ENCODE measurements at regions not wholly inside any gene's neighbourhood (a gene's known extent, or its start where the extent isn't known, plus 50 kb on each side); places are given as distances from the start of the nearest gene placed in this dataset.

DNA sequence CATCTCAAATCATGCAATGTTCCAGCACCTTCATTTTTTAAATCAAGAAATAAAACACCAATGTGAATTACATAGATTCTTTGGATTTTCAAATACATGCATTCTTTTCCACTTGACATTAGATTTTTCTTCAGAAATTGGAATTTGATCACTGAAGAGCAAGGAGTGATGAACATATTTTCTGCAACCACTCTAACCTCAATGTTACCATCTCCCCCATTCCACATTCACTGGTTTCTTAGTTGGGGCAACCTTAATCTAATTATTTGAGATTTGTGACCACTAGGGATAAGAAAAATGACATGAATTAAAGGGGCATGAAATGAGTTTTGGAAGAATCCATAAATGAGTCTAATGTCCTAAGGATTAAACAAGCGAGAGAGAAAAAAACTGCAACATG is 168.7 kb upstream of the NR5A2 start:
- no peak for TF ChIP-seq TOX (CRISPR knock-in tag; IDR thresholded peaks at IDR 0.05; ENCODE audit: borderline replicate concordance)
- no peak for TF ChIP-seq TCF4 (CRISPR knock-in tag; IDR thresholded peaks at IDR 0.05; ENCODE audit: borderline replicate concordance)
- TF ChIP-seq ZNF8 (CRISPR knock-in tag; IDR thresholded peaks at IDR 0.05) = no peak
- no peak for TF ChIP-seq GLIS3 (CRISPR knock-in tag; IDR thresholded peaks at IDR 0.05)
- no peak for TF ChIP-seq ZFP3 (CRISPR knock-in tag; IDR thresholded peaks at IDR 0.05)
- no peak for TF ChIP-seq ARNTL (CRISPR knock-in tag; IDR thresholded peaks at IDR 0.05; ENCODE audit: borderline replicate concordance, low read depth)
- TF ChIP-seq, protein P1, sequence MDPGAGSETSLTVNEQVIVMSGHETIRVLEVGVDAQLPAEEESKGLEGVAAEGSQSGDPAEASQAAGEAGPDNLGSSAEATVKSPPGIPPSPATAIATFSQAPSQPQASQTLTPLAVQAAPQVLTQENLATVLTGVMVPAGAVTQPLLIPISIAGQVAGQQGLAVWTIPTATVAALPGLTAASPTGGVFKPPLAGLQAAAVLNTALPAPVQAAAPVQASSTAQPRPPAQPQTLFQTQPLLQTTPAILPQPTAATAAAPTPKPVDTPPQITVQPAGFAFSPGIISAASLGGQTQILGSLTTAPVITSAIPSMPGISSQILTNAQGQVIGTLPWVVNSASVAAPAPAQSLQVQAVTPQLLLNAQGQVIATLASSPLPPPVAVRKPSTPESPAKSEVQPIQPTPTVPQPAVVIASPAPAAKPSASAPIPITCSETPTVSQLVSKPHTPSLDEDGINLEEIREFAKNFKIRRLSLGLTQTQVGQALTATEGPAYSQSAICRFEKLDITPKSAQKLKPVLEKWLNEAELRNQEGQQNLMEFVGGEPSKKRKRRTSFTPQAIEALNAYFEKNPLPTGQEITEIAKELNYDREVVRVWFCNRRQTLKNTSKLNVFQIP (CRISPR knock-in tag; IDR thresholded peaks at IDR 0.05; ENCODE audit: borderline replicate concordance, low read depth) = no peak
- TF ChIP-seq CSDC2 (CRISPR knock-in tag; IDR thresholded peaks at IDR 0.05) = no peak
- TF ChIP-seq ZNF70 (CRISPR knock-in tag; IDR thresholded peaks at IDR 0.05) = no peak
- no peak for ATAC-seq

DNA sequence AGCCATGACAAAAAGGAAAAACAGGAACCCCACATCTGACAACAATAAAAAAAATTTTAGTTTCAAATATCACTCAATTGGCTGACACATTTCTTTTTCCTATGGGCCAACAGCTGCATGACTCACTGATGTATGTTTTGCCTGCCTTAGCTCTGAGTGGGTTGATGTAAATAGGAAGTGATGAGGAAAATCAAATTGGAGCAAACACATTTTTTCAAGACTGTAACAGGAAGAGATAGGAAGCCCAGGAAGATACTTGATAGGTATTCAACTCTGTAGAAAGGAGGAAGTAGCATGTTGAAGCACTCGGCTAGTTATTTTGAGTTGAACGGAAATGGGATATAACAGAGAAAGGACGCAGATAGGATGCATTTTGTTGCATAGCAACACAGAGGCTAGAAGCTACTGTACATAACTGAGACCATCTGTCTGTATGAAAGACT is 168.0 kb upstream of the NR5A2 start:
- TF ChIP-seq TOX (CRISPR knock-in tag; IDR thresholded peaks at IDR 0.05; ENCODE audit: borderline replicate concordance) (peak; percentile 22; the same call in 1 of the 2 replicates), ZC3H10 (CRISPR knock-in tag; IDR thresholded peaks at IDR 0.05) (no peak)
- ATAC-seq = peak; percentile 90

DNA sequence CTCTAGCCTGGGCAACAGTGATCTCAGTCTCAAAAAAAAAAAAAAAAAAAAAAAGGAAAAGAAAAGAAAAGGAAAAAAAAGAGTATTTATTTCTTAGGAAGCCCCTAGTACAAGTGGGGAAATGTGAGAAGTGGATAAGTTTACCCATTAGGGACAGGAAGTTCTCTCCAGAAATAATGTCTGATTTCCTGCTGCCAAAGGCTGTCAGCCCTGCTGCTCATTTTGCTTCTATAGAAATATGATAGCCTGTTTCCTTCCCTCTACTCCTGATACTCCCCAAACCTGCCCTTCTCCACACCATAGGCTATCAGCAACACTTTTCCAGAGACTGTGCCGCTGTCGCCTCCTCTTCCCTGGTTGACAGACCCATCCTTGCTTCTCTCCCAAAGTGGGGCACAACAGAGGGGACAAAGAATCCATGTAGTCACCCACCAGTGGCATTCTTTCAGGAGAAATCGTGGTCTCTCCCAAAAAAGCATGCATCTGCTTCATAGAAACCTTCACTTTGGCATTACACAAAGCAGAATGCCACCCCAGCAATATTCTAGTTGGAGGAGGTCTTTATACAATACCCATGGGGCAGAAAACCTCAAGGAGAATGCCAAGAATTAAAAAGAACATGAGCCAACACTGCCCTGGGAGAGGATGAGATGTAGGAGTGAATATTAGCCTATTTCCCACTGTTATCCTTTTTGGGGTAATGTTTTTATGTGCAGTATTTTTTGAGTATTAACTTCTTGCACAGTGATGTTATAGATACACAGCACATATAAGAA is 166.3 kb upstream of the NR5A2 start:
- no peak for ATAC-seq
- TF ChIP-seq ZNF8 (CRISPR knock-in tag; IDR thresholded peaks at IDR 0.05) = no peak
- no peak for TF ChIP-seq BACH2 (CRISPR knock-in tag; IDR thresholded peaks at IDR 0.05; ENCODE audit: borderline replicate concordance)
- no peak for TF ChIP-seq ARNTL (CRISPR knock-in tag; IDR thresholded peaks at IDR 0.05; ENCODE audit: borderline replicate concordance, low read depth)
- TF ChIP-seq, protein P2, sequence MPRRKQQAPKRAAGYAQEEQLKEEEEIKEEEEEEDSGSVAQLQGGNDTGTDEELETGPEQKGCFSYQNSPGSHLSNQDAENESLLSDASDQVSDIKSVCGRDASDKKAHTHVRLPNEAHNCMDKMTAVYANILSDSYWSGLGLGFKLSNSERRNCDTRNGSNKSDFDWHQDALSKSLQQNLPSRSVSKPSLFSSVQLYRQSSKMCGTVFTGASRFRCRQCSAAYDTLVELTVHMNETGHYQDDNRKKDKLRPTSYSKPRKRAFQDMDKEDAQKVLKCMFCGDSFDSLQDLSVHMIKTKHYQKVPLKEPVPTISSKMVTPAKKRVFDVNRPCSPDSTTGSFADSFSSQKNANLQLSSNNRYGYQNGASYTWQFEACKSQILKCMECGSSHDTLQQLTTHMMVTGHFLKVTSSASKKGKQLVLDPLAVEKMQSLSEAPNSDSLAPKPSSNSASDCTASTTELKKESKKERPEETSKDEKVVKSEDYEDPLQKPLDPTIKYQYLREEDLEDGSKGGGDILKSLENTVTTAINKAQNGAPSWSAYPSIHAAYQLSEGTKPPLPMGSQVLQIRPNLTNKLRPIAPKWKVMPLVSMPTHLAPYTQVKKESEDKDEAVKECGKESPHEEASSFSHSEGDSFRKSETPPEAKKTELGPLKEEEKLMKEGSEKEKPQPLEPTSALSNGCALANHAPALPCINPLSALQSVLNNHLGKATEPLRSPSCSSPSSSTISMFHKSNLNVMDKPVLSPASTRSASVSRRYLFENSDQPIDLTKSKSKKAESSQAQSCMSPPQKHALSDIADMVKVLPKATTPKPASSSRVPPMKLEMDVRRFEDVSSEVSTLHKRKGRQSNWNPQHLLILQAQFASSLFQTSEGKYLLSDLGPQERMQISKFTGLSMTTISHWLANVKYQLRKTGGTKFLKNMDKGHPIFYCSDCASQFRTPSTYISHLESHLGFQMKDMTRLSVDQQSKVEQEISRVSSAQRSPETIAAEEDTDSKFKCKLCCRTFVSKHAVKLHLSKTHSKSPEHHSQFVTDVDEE (CRISPR knock-in tag; IDR thresholded peaks at IDR 0.05) = no peak
- TF ChIP-seq PPARA (CRISPR knock-in tag; IDR thresholded peaks at IDR 0.05; ENCODE audit: borderline replicate concordance) = no peak
- TF ChIP-seq ESRRG (CRISPR knock-in tag; IDR thresholded peaks at IDR 0.05) = no peak
- no peak for TF ChIP-seq OSR1 (CRISPR knock-in tag; IDR thresholded peaks at IDR 0.05)
- no peak for TF ChIP-seq CSDC2 (CRISPR knock-in tag; IDR thresholded peaks at IDR 0.05)

DNA sequence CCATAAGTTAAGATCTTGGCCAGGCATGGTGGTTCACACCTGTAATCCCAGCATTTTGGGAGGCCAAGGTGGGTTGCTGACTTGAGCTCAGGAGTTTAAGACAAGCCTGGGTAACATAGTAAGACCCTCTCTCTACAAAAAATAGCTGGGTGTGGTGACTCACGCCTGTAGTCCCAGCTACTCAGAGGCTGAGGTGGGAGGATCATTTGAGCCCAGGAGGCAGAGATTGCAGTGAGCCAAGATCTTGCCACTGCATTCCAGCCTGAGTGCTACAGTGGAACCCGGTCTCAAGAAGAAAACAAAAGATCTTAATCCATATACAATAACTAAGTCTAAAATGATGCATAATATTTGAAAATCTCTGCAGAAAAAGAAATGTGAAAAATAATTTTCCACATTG is 165.5 kb upstream of the NR5A2 start:
- TF ChIP-seq TCF4 (CRISPR knock-in tag; IDR thresholded peaks at IDR 0.05; ENCODE audit: borderline replicate concordance) (no peak), ZFP30 (CRISPR knock-in tag; IDR thresholded peaks at IDR 0.05) (no peak), ARNTL (CRISPR knock-in tag; IDR thresholded peaks at IDR 0.05; ENCODE audit: borderline replicate concordance, low read depth) (no peak), ZFP3 (CRISPR knock-in tag; IDR thresholded peaks at IDR 0.05) (no peak), BACH2 (CRISPR knock-in tag; IDR thresholded peaks at IDR 0.05; ENCODE audit: borderline replicate concordance) (no peak), ISL1 (CRISPR knock-in tag; IDR thresholded peaks at IDR 0.05) (no peak), CSDC2 (CRISPR knock-in tag; IDR thresholded peaks at IDR 0.05) (no peak), SNAI2 (CRISPR knock-in tag; IDR thresholded peaks at IDR 0.05) (no peak), ZNF565 (CRISPR knock-in tag; conservative IDR thresholded peaks at IDR 0.05; ENCODE audit: low read depth) (no peak), ZNF70 (CRISPR knock-in tag; IDR thresholded peaks at IDR 0.05) (no peak), OSR1 (CRISPR knock-in tag; IDR thresholded peaks at IDR 0.05) (no peak), TOX (CRISPR knock-in tag; IDR thresholded peaks at IDR 0.05; ENCODE audit: borderline replicate concordance) (no peak)
- TF ChIP-seq, protein P2 (CRISPR knock-in tag; IDR thresholded peaks at IDR 0.05) = no peak
- TF ChIP-seq, protein P3, sequence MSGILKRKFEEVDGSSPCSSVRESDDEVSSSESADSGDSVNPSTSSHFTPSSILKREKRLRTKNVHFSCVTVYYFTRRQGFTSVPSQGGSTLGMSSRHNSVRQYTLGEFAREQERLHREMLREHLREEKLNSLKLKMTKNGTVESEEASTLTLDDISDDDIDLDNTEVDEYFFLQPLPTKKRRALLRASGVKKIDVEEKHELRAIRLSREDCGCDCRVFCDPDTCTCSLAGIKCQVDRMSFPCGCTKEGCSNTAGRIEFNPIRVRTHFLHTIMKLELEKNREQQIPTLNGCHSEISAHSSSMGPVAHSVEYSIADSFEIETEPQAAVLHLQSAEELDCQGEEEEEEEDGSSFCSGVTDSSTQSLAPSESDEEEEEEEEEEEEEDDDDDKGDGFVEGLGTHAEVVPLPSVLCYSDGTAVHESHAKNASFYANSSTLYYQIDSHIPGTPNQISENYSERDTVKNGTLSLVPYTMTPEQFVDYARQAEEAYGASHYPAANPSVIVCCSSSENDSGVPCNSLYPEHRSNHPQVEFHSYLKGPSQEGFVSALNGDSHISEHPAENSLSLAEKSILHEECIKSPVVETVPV (CRISPR knock-in tag; IDR thresholded peaks at IDR 0.05) = no peak
- TF ChIP-seq, protein P1 (CRISPR knock-in tag; IDR thresholded peaks at IDR 0.05; ENCODE audit: borderline replicate concordance, low read depth) = no peak
- no peak for ATAC-seq
